ENCODE measurements at regions not wholly inside any gene's neighbourhood (a gene's known extent, or its start where the extent isn't known, plus 50 kb on each side); places are given as distances from the start of the nearest gene placed in this dataset.

- Histone ChIP-seq H3K4me1 (ENCODE audit: low read length) (no peaks in the 10 kb centered on the region), H2AFZ (ENCODE audit: low read length) (no peak overlapping the region), H3K36me3 (replicated peaks; ENCODE audit: insufficient read depth, low read length) (no peaks in the 10 kb centered on the region), H3F3A (ENCODE audit: insufficient read depth, low read length) (no peaks in the 10 kb centered on the region), H3K9ac (ENCODE audit: low read length) (no peak overlapping the region), H4K20me1 (ENCODE audit: insufficient read depth, low read length) (no peaks in the 10 kb centered on the region), H3K4me2 (ENCODE audit: low read depth, low read length) (no peak overlapping the region), H3K4me3 (ENCODE audit: low read length) (no peak overlapping the region), H3K27me3 (replicated peaks; ENCODE audit: insufficient read depth, low read length) (no peaks in the 10 kb centered on the region), H3K79me2 (ENCODE audit: low read length) (no peaks in the 10 kb centered on the region), H3K9me3 (replicated peaks; ENCODE audit: insufficient read depth, low read length) (no peaks in the 10 kb centered on the region), H3K27ac (ENCODE audit: low read length) (no peak overlapping the region), H3K9me2 (replicated peaks; ENCODE audit: insufficient read depth, low read length) (no peaks in the 10 kb centered on the region)
- DNase-seq: no peak
- no peak for TF ChIP-seq EZH2phosphoT487 (IDR thresholded peaks at IDR 0.05; ENCODE audit: low read length)
- TF ChIP-seq, protein P1, sequence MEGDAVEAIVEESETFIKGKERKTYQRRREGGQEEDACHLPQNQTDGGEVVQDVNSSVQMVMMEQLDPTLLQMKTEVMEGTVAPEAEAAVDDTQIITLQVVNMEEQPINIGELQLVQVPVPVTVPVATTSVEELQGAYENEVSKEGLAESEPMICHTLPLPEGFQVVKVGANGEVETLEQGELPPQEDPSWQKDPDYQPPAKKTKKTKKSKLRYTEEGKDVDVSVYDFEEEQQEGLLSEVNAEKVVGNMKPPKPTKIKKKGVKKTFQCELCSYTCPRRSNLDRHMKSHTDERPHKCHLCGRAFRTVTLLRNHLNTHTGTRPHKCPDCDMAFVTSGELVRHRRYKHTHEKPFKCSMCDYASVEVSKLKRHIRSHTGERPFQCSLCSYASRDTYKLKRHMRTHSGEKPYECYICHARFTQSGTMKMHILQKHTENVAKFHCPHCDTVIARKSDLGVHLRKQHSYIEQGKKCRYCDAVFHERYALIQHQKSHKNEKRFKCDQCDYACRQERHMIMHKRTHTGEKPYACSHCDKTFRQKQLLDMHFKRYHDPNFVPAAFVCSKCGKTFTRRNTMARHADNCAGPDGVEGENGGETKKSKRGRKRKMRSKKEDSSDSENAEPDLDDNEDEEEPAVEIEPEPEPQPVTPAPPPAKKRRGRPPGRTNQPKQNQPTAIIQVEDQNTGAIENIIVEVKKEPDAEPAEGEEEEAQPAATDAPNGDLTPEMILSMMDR (IDR thresholded peaks at IDR 0.05; ENCODE audit: low read length): no peak
- TF ChIP-seq EZH2 (optimal IDR thresholded peaks at IDR 0.05; ENCODE audit: low read depth, low read length): no peak
Measured at GRCh38 chr6:90669846-90670245, 83.0 kb upstream of the MAP3K7 start.

- TF ChIP-seq EZH2phosphoT487 (IDR thresholded peaks at IDR 0.05; ENCODE audit: low read length): no peak
- no peak for TF ChIP-seq EZH2 (optimal IDR thresholded peaks at IDR 0.05; ENCODE audit: low read depth, low read length)
- TF ChIP-seq, protein P1 (IDR thresholded peaks at IDR 0.05; ENCODE audit: low read length): no peak
- Histone ChIP-seq H3K9ac (ENCODE audit: low read length) (no peak overlapping the region), H4K20me1 (ENCODE audit: insufficient read depth, low read length) (no peaks in the 10 kb centered on the region), H3K4me1 (ENCODE audit: low read length) (no peaks in the 10 kb centered on the region), H3K27ac (ENCODE audit: low read length) (no peak overlapping the region), H3K4me2 (ENCODE audit: low read depth, low read length) (no peak overlapping the region), H3K27me3 (replicated peaks; ENCODE audit: insufficient read depth, low read length) (no peaks in the 10 kb centered on the region), H3K9me2 (replicated peaks; ENCODE audit: insufficient read depth, low read length) (no peaks in the 10 kb centered on the region), H3K79me2 (ENCODE audit: low read length) (no peaks in the 10 kb centered on the region), H3F3A (ENCODE audit: insufficient read depth, low read length) (no peaks in the 10 kb centered on the region), H3K9me3 (replicated peaks; ENCODE audit: insufficient read depth, low read length) (no peaks in the 10 kb centered on the region), H2AFZ (ENCODE audit: low read length) (no peak overlapping the region), H3K36me3 (replicated peaks; ENCODE audit: insufficient read depth, low read length) (no peaks in the 10 kb centered on the region), H3K4me3 (ENCODE audit: low read length) (no peak overlapping the region)
- no peak for DNase-seq
Measured at GRCh38 chr6:90669420-90669819, 82.5 kb upstream of the MAP3K7 start.

DNA sequence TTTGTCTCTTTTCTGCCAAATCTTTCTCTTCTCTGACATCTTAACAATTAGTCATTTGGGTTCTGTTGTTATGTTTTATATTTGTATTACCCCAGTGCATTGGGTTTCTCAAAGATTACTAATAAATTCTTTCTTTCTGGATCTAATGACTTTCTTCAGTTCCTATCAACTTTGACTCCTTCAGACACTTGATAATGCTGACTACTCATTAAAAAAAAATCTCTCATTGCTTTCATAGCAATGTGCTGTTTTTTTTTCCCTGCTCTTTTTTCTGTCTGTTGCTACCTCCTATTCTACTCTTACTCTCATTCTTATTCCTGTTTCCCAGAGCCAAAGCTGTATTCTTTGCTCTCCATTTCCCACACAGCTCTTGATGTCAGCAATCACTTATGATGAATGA, 81.3 kb upstream of the MAP3K7 start:
- no peak for DNase-seq
- H3K79me2 ChIP-seq (ENCODE audit: low read length): no peaks in the 10 kb centered on the region
- H3K4me2 ChIP-seq (ENCODE audit: low read depth, low read length): no peak overlapping the region
- no peaks in the 10 kb centered on the region for H4K20me1 ChIP-seq (ENCODE audit: insufficient read depth, low read length)
- no peaks in the 10 kb centered on the region for H3K9me3 ChIP-seq (replicated peaks; ENCODE audit: insufficient read depth, low read length)
- no peak overlapping the region for H3K27ac ChIP-seq (ENCODE audit: low read length)
- no peak overlapping the region for H3K4me3 ChIP-seq (ENCODE audit: low read length)
- no peak overlapping the region for H2AFZ ChIP-seq (ENCODE audit: low read length)
- TF ChIP-seq, protein P1 (IDR thresholded peaks at IDR 0.05; ENCODE audit: low read length): no peak
- TF ChIP-seq EZH2phosphoT487 (IDR thresholded peaks at IDR 0.05; ENCODE audit: low read length): no peak
- TF ChIP-seq EZH2 (optimal IDR thresholded peaks at IDR 0.05; ENCODE audit: low read depth, low read length): no peak
- no peaks in the 10 kb centered on the region for H3K9me2 ChIP-seq (replicated peaks; ENCODE audit: insufficient read depth, low read length)
- no peaks in the 10 kb centered on the region for H3K27me3 ChIP-seq (replicated peaks; ENCODE audit: insufficient read depth, low read length)
- no peaks in the 10 kb centered on the region for H3K4me1 ChIP-seq (ENCODE audit: low read length)
- H3F3A ChIP-seq (ENCODE audit: insufficient read depth, low read length): no peaks in the 10 kb centered on the region
- H3K9ac ChIP-seq (ENCODE audit: low read length): no peak overlapping the region
- no peaks in the 10 kb centered on the region for H3K36me3 ChIP-seq (replicated peaks; ENCODE audit: insufficient read depth, low read length)

Data from MM.1S (cell line).